Neural cell (in vitro differentiated cells): ENCODE measurements at regions not wholly inside any gene's neighbourhood (a gene's known extent, or its start where the extent isn't known, plus 50 kb on each side); places are given as distances from the start of the nearest gene placed in this dataset.

Experiments used
- H2AFZ ChIP-seq: fragments of 200-600, 300-800 bp; sonication (generic), shearing (Covaris generic); 2 replicates; pipeline ENCODE4 v1.6.0; 2014; ENCODE audit warnings: low read depth, mild to moderate bottlenecking, antibody characterized with exemption, low read length, moderate library complexity
- H3F3A ChIP-seq: fragments of 200-600 bp; shearing (Covaris generic); 2 replicates; pipeline ENCODE4 v1.6.1; 2016; ENCODE audit warnings: mild to moderate bottlenecking, moderate library complexity, mixed read lengths, antibody characterized with exemption, low read length; ENCODE audit not compliant: insufficient read depth, poor library complexity, severe bottlenecking
- H3K27ac ChIP-seq: fragments of 200-600, 300-800 bp; sonication (generic), shearing (Covaris generic); 2 replicates; pipeline ENCODE4 v1.5.1; 2014; ENCODE audit warnings: mild to moderate bottlenecking, low read length, moderate library complexity
- H3K27me3 ChIP-seq: fragments of 300-800, 200-600 bp; sonication (generic), shearing (Covaris generic); 2 replicates; pipeline ENCODE4 v1.6.0; 2014; ENCODE audit warnings: mild to moderate bottlenecking, low read depth, low read length, moderate library complexity; ENCODE audit not compliant: insufficient read depth
- H3K36me3 ChIP-seq: fragments of 300-800, 200-600 bp; sonication (generic), shearing (Covaris generic); 2 replicates; pipeline ENCODE4 v1.5.1; 2014; ENCODE audit warnings: mild to moderate bottlenecking, antibody characterized with exemption, low read length, moderate library complexity; ENCODE audit not compliant: insufficient read depth
- H3K4me2 ChIP-seq: fragments of 300-800, 200-600 bp; sonication (generic), shearing (Covaris generic); 2 replicates; pipeline ENCODE4 v1.6.0; 2014; ENCODE audit warnings: mild to moderate bottlenecking, low read length
- H3K4me3 ChIP-seq: fragments of 300-800, 200-600 bp; sonication (generic), shearing (Covaris generic); 2 replicates; pipeline ENCODE4 v1.5.1; 2014; ENCODE audit warnings: mild to moderate bottlenecking, low read length, moderate library complexity
- H3K79me2 ChIP-seq: fragments of 200-600 bp; shearing (Covaris generic); replicated peaks from 2 replicates; pipeline ENCODE4 v1.6.0; 2014; ENCODE audit warnings: mild to moderate bottlenecking, low read length, moderate library complexity; ENCODE audit not compliant: insufficient read depth
- H3K9ac ChIP-seq: fragments of 300-800, 200-600 bp; sonication (generic), shearing (Covaris generic); 2 replicates; pipeline ENCODE4 v1.6.1; 2016; ENCODE audit warnings: mild to moderate bottlenecking, low read length, mixed read lengths
- H3K9me2 ChIP-seq: fragments of 200-600 bp; shearing (Covaris generic); 2 replicates; pipeline ENCODE4 v1.6.1; 2016; ENCODE audit warnings: mild to moderate bottlenecking, low read length, mixed read lengths; ENCODE audit not compliant: insufficient read depth
- H3K9me3 ChIP-seq: fragments of 200-600, 300-800 bp; sonication (generic), shearing (Covaris generic); 2 replicates; pipeline ENCODE4 v1.6.1; 2016; ENCODE audit warnings: mild to moderate bottlenecking, mixed run types, low read length, moderate library complexity, mixed read lengths
- H4K20me1 ChIP-seq: fragments of 200-600 bp; shearing (Covaris generic); 2 replicates; pipeline ENCODE4 v1.6.1; 2016; ENCODE audit warnings: mild to moderate bottlenecking, mixed run types; ENCODE audit not compliant: insufficient read depth
- CTCF ChIP-seq: fragments of 450-650 bp; IDR thresholded peaks from 2 replicates; pipeline ENCODE4 v1.5.1; 2014; ENCODE audit warnings: antibody characterized with exemption, mild to moderate bottlenecking, moderate library complexity; ENCODE audit not compliant: poor library complexity, severe bottlenecking
- EP300 ChIP-seq: fragments of 450-650 bp; conservative IDR thresholded peaks from 2 replicates; pipeline ENCODE4 v1.6.1; 2014; ENCODE audit warnings: antibody characterized with exemption, mild to moderate bottlenecking, moderate library complexity; ENCODE audit not compliant: poor library complexity, severe bottlenecking
- EZH2 ChIP-seq: fragments of 200-600, 300-800 bp; shearing (Covaris generic), sonication (generic); IDR thresholded peaks from 2 replicates; pipeline ENCODE4 v1.6.1; 2014; ENCODE audit warnings: antibody characterized with exemption, low read length, borderline replicate concordance, mild to moderate bottlenecking; ENCODE audit not compliant: insufficient read depth, poor library complexity, severe bottlenecking
- MXI1 ChIP-seq: fragments of 450-650 bp; conservative IDR thresholded peaks from 2 replicates; pipeline ENCODE4 v1.6.1; 2014; ENCODE audit warnings: antibody characterized with exemption, mild to moderate bottlenecking; ENCODE audit not compliant: poor library complexity, severe bottlenecking
- POLR2AphosphoS5 ChIP-seq: IDR thresholded peaks from 2 replicates; pipeline ENCODE4 v1.6.1; 2012
- RAD21 ChIP-seq: fragments of 450-650 bp; conservative IDR thresholded peaks from 2 replicates; pipeline ENCODE4 v1.6.1; 2014; ENCODE audit warnings: antibody characterized with exemption, mild to moderate bottlenecking, moderate library complexity
- SMC3 ChIP-seq: fragments of 450-650 bp; conservative IDR thresholded peaks from 2 replicates; pipeline ENCODE4 v1.6.1; 2014; ENCODE audit warnings: antibody characterized with exemption, mild to moderate bottlenecking, moderate library complexity; ENCODE audit not compliant: poor library complexity
- TAF1 ChIP-seq: IDR thresholded peaks from 2 replicates; pipeline ENCODE4 v1.6.1; 2012; ENCODE audit warnings: low read depth
- TF ChIP-seq, protein P1 (sequence below): IDR thresholded peaks from 2 replicates; pipeline ENCODE4 v1.6.1; 2012; ENCODE audit warnings: borderline replicate concordance

GRCh38 chr11:86159581-86159891 is 85.0 kb upstream of the EED start:
- Histone ChIP-seq H4K20me1 (no peaks in the 10 kb centered on the region), H3F3A (no peaks in the 10 kb centered on the region), H3K4me2 (no peak overlapping the region), H3K36me3 (no peaks in the 10 kb centered on the region), H3K9me2 (no peaks in the 10 kb centered on the region), H3K4me3 (no peak overlapping the region), H3K9me3 (no peaks in the 10 kb centered on the region), H2AFZ (no peak overlapping the region), H3K27ac (no peak overlapping the region), H3K79me2 (no peaks in the 10 kb centered on the region), H3K27me3 (no peaks in the 10 kb centered on the region), H3K9ac (no peak overlapping the region)
- TF ChIP-seq POLR2AphosphoS5 (no peak), EZH2 (no peak), EP300 (no peak)

DNA sequence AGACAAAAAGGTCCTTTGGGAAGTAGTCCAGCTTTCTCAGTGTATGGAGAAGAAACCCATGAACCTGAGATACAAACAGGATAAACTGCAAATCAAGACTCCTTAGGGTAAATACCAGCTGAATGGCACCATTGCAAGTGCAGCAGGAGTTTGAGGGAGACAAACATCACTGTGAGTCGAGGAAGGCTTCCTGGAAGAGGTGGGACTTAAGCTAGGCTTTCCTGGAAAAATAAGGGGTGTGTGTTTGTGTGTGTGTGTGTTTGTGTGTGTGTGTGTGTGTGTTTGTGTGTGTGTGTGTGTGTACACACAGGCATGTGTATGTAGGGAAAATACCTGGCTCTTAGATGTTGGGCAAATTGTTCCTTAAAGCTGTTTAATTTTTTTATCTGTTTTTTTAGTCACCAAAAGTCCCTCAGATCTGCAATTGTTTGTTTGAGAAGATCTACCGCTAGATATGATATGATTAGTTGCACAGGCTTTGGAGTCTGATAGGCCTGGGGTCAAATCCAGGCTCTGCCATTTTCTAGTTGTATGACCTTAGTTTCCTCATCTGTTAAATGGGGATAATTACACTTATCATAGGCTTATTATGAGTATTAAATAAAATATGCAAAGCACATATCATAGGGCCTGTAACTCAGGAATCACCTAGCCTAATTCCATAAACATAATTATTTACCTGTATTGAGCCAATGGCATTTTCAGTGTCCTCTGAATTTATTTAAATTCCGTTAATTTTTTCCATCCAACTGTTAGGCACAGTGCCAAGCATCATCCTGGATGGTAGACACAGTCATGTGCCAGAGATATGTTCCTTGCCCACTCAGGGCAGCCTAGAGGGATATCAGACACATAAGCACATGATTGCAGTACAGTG is 85.6 kb upstream of the EED start:
- Histone ChIP-seq H3F3A (no peaks in the 10 kb centered on the region), H3K4me3 (no peak overlapping the region), H4K20me1 (no peaks in the 10 kb centered on the region), H3K9me3 (no peaks in the 10 kb centered on the region), H3K27ac (no peak overlapping the region), H3K9ac (no peak overlapping the region), H3K79me2 (no peaks in the 10 kb centered on the region), H2AFZ (no peak overlapping the region), H3K36me3 (no peaks in the 10 kb centered on the region), H3K9me2 (no peaks in the 10 kb centered on the region), H3K4me2 (no peak overlapping the region), H3K27me3 (no peaks in the 10 kb centered on the region)
- TF ChIP-seq RAD21: no peak
- TF ChIP-seq EP300: no peak
- TF ChIP-seq SMC3: no peak
- no peak for TF ChIP-seq CTCF
- TF ChIP-seq, protein P1, sequence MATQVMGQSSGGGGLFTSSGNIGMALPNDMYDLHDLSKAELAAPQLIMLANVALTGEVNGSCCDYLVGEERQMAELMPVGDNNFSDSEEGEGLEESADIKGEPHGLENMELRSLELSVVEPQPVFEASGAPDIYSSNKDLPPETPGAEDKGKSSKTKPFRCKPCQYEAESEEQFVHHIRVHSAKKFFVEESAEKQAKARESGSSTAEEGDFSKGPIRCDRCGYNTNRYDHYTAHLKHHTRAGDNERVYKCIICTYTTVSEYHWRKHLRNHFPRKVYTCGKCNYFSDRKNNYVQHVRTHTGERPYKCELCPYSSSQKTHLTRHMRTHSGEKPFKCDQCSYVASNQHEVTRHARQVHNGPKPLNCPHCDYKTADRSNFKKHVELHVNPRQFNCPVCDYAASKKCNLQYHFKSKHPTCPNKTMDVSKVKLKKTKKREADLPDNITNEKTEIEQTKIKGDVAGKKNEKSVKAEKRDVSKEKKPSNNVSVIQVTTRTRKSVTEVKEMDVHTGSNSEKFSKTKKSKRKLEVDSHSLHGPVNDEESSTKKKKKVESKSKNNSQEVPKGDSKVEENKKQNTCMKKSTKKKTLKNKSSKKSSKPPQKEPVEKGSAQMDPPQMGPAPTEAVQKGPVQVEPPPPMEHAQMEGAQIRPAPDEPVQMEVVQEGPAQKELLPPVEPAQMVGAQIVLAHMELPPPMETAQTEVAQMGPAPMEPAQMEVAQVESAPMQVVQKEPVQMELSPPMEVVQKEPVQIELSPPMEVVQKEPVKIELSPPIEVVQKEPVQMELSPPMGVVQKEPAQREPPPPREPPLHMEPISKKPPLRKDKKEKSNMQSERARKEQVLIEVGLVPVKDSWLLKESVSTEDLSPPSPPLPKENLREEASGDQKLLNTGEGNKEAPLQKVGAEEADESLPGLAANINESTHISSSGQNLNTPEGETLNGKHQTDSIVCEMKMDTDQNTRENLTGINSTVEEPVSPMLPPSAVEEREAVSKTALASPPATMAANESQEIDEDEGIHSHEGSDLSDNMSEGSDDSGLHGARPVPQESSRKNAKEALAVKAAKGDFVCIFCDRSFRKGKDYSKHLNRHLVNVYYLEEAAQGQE: no peak
- no peak for TF ChIP-seq TAF1
- TF ChIP-seq EZH2: no peak
- TF ChIP-seq POLR2AphosphoS5: no peak
- no peak for TF ChIP-seq MXI1
